IMR-90 (cell line): ENCODE measurements at regions not wholly inside any gene's neighbourhood (a gene's known extent, or its start where the extent isn't known, plus 50 kb on each side); places are given as distances from the start of the nearest gene placed in this dataset.

Experiments used
- ATAC-seq: fragments of 200-7000 bp; cut with Tn5 transposase; 2 replicates; pipeline ENCODE4 v1.9.1; 2020; ENCODE audit warnings: low read depth, mild to moderate bottlenecking, moderate library complexity
- BruUV-seq: library from RNA; stranded (reverse); fragments of 400-500 nt; replicated peaks from 2 replicates; lab custom pipeline; 2021; lab: Mats Ljungman, UMichigan
- CTCF ChIA-PET: fragments of 300-600 bp; formaldehyde crosslinking; extraction: SDS; loops from one replicate; lab custom pipeline; 2021; ENCODE audit warnings: antibody characterized with exemption; lab: Yijun Ruan, JAX
- POLR2A ChIA-PET: fragments of 300-600 bp; sonication (Branson Sonifier 250); formaldehyde crosslinking; loops from one replicate; lab custom pipeline; 2022; ENCODE audit warnings: antibody characterized with exemption; ENCODE audit not compliant: unreplicated experiment; lab: Charles Lee
- DNase-seq: peaks from one replicate; pipeline ENCODE4 v3.0.0; 2013
- H2AFZ ChIP-seq: replicated peaks from 2 replicates; pipeline ENCODE3; 2013; ENCODE audit warnings: low read length, mild to moderate bottlenecking; ENCODE audit not compliant: poor library complexity
- H2AK5ac ChIP-seq: 2 replicates; pipeline ENCODE4 v1.6.1; 2013; ENCODE audit warnings: low read depth, low read length, inconsistent platforms
- H2AK9ac ChIP-seq: replicated peaks from 2 replicates; pipeline ENCODE3; 2013; ENCODE audit warnings: mild to moderate bottlenecking, low read depth, low read length, moderate library complexity; ENCODE audit not compliant: poor library complexity
- H2BK120ac ChIP-seq: 2 replicates; pipeline ENCODE4 v1.6.1; 2013; ENCODE audit warnings: low read depth, low read length, inconsistent platforms
- H2BK15ac ChIP-seq: 3 replicates; pipeline ENCODE4 v1.6.1; 2013; ENCODE audit warnings: low read depth, low read length, inconsistent platforms
- H2BK20ac ChIP-seq: 2 replicates; pipeline ENCODE4 v1.6.1; 2013; ENCODE audit warnings: low read depth, mild to moderate bottlenecking, inconsistent platforms, low read length, moderate library complexity
- H2BK5ac ChIP-seq: 2 replicates; pipeline ENCODE4 v1.6.1; 2013; ENCODE audit warnings: mild to moderate bottlenecking, low read depth, low read length, inconsistent platforms; ENCODE audit not compliant: poor library complexity, severe bottlenecking
- H3K14ac ChIP-seq: replicated peaks from 2 replicates; pipeline ENCODE4 v1.6.1; 2013; ENCODE audit warnings: low read depth, low read length, inconsistent platforms
- H3K18ac ChIP-seq: 2 replicates; pipeline ENCODE4 v1.6.1; 2013; ENCODE audit warnings: low read depth, low read length, control low read depth
- H3K23ac ChIP-seq: 2 replicates; pipeline ENCODE4 v1.6.1; 2013; ENCODE audit warnings: low read depth, low read length, inconsistent platforms
- H3K27ac ChIP-seq: 2 replicates; pipeline ENCODE4 v1.5.1; 2013; ENCODE audit warnings: mild to moderate bottlenecking, control low read depth, low read length; ENCODE audit not compliant: insufficient read depth
- H3K27me3 ChIP-seq: 2 replicates; pipeline ENCODE4 v1.6.1; 2013; ENCODE audit warnings: low read length; ENCODE audit not compliant: control insufficient read depth, insufficient read depth
- H3K36me3 ChIP-seq: 2 replicates; pipeline ENCODE4 v1.6.1; 2013; ENCODE audit warnings: low read length, mixed read lengths; ENCODE audit not compliant: control insufficient read depth, insufficient read depth
- H3K4ac ChIP-seq: 2 replicates; pipeline ENCODE4 v1.6.1; 2013; ENCODE audit warnings: low read depth, low read length, inconsistent platforms
- H3K4me1 ChIP-seq: 2 replicates; pipeline ENCODE4 v1.6.1; 2013; ENCODE audit warnings: low read length, mixed read lengths; ENCODE audit not compliant: control insufficient read depth, insufficient read depth
- H3K4me2 ChIP-seq: 2 replicates; pipeline ENCODE4 v1.6.1; 2013; ENCODE audit warnings: low read depth, mild to moderate bottlenecking, control low read depth, low read length, moderate library complexity
- H3K4me3 ChIP-seq: 2 replicates; pipeline ENCODE4 v1.5.1; 2013; ENCODE audit warnings: low read depth, mild to moderate bottlenecking, control low read depth, low read length, moderate library complexity; ENCODE audit not compliant: insufficient read depth
- H3K56ac ChIP-seq: 2 replicates; pipeline ENCODE4 v1.6.1; 2013; ENCODE audit warnings: low read length, inconsistent platforms; ENCODE audit not compliant: insufficient read depth; ENCODE audit errors: extremely low read depth
- H3K79me1 ChIP-seq, 2 experiments: 2 replicates each; pipeline ENCODE4 v1.6.1; 2013; ENCODE audit warnings: low read length in 2 of 2, inconsistent platforms in 1 of 2, low read depth in 1 of 2
- H3K9ac ChIP-seq: 2 replicates; pipeline ENCODE4 v1.6.1; 2013; ENCODE audit warnings: low read depth, low read length, control low read depth
- H3K9me1 ChIP-seq: 2 replicates; pipeline ENCODE4 v1.6.1; 2013; ENCODE audit warnings: low read length, inconsistent platforms; ENCODE audit not compliant: insufficient read depth
- H3K9me3 ChIP-seq: 2 replicates; pipeline ENCODE4 v1.6.1; 2013; ENCODE audit warnings: low read length; ENCODE audit not compliant: control insufficient read depth, insufficient read depth
- H4K20me1 ChIP-seq: 2 replicates; pipeline ENCODE4 v1.6.1; 2013; ENCODE audit warnings: low read length, inconsistent platforms; ENCODE audit not compliant: insufficient read depth
- H4K5ac ChIP-seq: 2 replicates; pipeline ENCODE4 v1.6.1; 2013; ENCODE audit warnings: mild to moderate bottlenecking, low read depth, low read length, control low read depth
- H4K8ac ChIP-seq, 2 experiments: 2 replicates each; pipeline ENCODE4 v1.6.1; 2013; ENCODE audit warnings: low read depth in 2 of 2, low read length in 2 of 2, control low read depth in 1 of 2, inconsistent platforms in 1 of 2
- H4K91ac ChIP-seq: 2 replicates; pipeline ENCODE4 v1.6.1; 2013; ENCODE audit warnings: low read depth, low read length, inconsistent platforms; ENCODE audit not compliant: insufficient read depth
- BHLHE40 ChIP-seq: fragments of 150-350 bp; IDR thresholded peaks from 2 replicates; pipeline ENCODE4 v1.6.1; 2016; ENCODE audit warnings: mild to moderate bottlenecking, low read depth, low read length
- CEBPB ChIP-seq: IDR thresholded peaks from 2 replicates; pipeline ENCODE4 v1.6.1; 2012; ENCODE audit warnings: low read depth, low read length, improper control_type of control experiment
- CHD1 ChIP-seq: IDR thresholded peaks from 2 replicates; pipeline ENCODE4 v1.6.1; 2012; ENCODE audit warnings: low read depth, low read length, improper control_type of control experiment
- CTCF ChIP-seq: conservative IDR thresholded peaks from 2 replicates; pipeline ENCODE4 v1.5.1; 2012; ENCODE audit warnings: mild to moderate bottlenecking, low read depth, low read length, improper control_type of control experiment
- FOS ChIP-seq: fragments of 150-350 bp; IDR thresholded peaks from 2 replicates; pipeline ENCODE4 v1.6.1; 2016; ENCODE audit warnings: low read depth, low read length
- MAFK ChIP-seq: IDR thresholded peaks from 2 replicates; pipeline ENCODE4 v1.6.1; 2012; ENCODE audit warnings: low read depth, low read length, improper control_type of control experiment
- MAZ ChIP-seq: IDR thresholded peaks from 2 replicates; pipeline ENCODE4 v1.6.1; 2012; ENCODE audit warnings: low read depth, mild to moderate bottlenecking, low read length, improper control_type of control experiment, moderate library complexity, borderline replicate concordance
- MXI1 ChIP-seq: IDR thresholded peaks from 2 replicates; pipeline ENCODE4 v1.6.1; 2012; ENCODE audit warnings: low read depth, mild to moderate bottlenecking, low read length, moderate library complexity, borderline replicate concordance
- NFE2L2 ChIP-seq: fragments of 150-350 bp; IDR thresholded peaks from 2 replicates; pipeline ENCODE4 v1.6.1; 2016; ENCODE audit warnings: low read depth, mild to moderate bottlenecking, low read length
- POLR2A ChIP-seq: IDR thresholded peaks from 2 replicates; pipeline ENCODE4 v1.6.1; 2012; ENCODE audit warnings: mild to moderate bottlenecking, low read depth, low read length
- RAD21 ChIP-seq: IDR thresholded peaks from 2 replicates; pipeline ENCODE4 v1.6.1; 2012; ENCODE audit warnings: low read length, improper control_type of control experiment
- RCOR1 ChIP-seq: IDR thresholded peaks from 2 replicates; pipeline ENCODE4 v1.6.1; 2012; ENCODE audit warnings: mild to moderate bottlenecking, low read length, improper control_type of control experiment; ENCODE audit not compliant: insufficient replicate concordance
- RFX5 ChIP-seq: IDR thresholded peaks from 2 replicates; pipeline ENCODE4 v1.8.0; 2012; ENCODE audit warnings: low read depth, mild to moderate bottlenecking, low read length, moderate library complexity
- SMC3 ChIP-seq: fragments of 150-350 bp; IDR thresholded peaks from 2 replicates; pipeline ENCODE4 v1.6.1; 2016; ENCODE audit warnings: low read depth, mild to moderate bottlenecking, antibody characterized with exemption, low read length, moderate library complexity
- USF2 ChIP-seq: fragments of 150-350 bp; IDR thresholded peaks from 2 replicates; pipeline ENCODE4 v1.6.1; 2017; ENCODE audit warnings: mild to moderate bottlenecking, antibody characterized with exemption, low read length, low read depth
- dilution Hi-C: fragments of 300-500 bp; cut with HindIII; formaldehyde crosslinking; loops from one replicate; pipeline ENCODE4 v1.14.3; 2018; ENCODE audit warnings: low sequenced_read_pairs; ENCODE audit not compliant: unreplicated experiment
- in situ Hi-C: fragments of 300-500 bp; cut with MboI; formaldehyde crosslinking; loops from 3 replicates; pipeline ENCODE4 v1.14.3; 2019; ENCODE audit warnings: low sequenced_read_pairs, inconsistent platforms, mixed read lengths
- intact Hi-C: fragments of 100-400 bp; cut with micrococcal nuclease; formaldehyde crosslinking; loops from 2 replicates; pipeline ENCODE4 v1.10.0; 2022

GRCh38 chr2:53051157-53051556 is 716.4 kb upstream of the CHAC2 start:
- H3K9me1 ChIP-seq: no peaks in the 10 kb centered on the region
- no peak overlapping the region for H2BK5ac ChIP-seq
- no peak overlapping the region for H4K5ac ChIP-seq
- ATAC-seq: no peak
- no peaks in the 10 kb centered on the region for H3K9me3 ChIP-seq
- dilution Hi-C loops (no loop called here), intact Hi-C loops (no loop called here), in situ Hi-C loops (no loop called here)
- H2AFZ ChIP-seq: no peak overlapping the region
- DNase-seq: no peak
- no peak overlapping the region for H3K14ac ChIP-seq
- H2BK15ac ChIP-seq: no peak overlapping the region
- no peak overlapping the region for H4K91ac ChIP-seq
- no peaks in the 10 kb centered on the region for H3K36me3 ChIP-seq
- no peak overlapping the region for H3K27ac ChIP-seq
- no peak overlapping the region for H3K56ac ChIP-seq
- H3K27me3 ChIP-seq: no peaks in the 10 kb centered on the region
- H4K8ac ChIP-seq: no peak overlapping the region
- no peaks in the 10 kb centered on the region for H4K20me1 ChIP-seq
- H3K4me3 ChIP-seq: no peak overlapping the region
- no peaks in the 10 kb centered on the region for H3K79me1 ChIP-seq
- no TSS peak for BruUV-seq
- no peak overlapping the region for H3K9ac ChIP-seq
- ChIA-PET POLR2A (no interaction called here), CTCF (no interaction called here)
- H2AK5ac ChIP-seq: no peak overlapping the region
- H3K4ac ChIP-seq: no peak overlapping the region
- no peak overlapping the region for H2BK20ac ChIP-seq
- no peak overlapping the region for H2AK9ac ChIP-seq
- H3K4me1 ChIP-seq: no peaks in the 10 kb centered on the region
- TF ChIP-seq USF2 (no peak), POLR2A (no peak), CTCF (no peak), CEBPB (no peak), RCOR1 (no peak), SMC3 (no peak), RAD21 (no peak), RFX5 (no peak), CHD1 (no peak), MAFK (no peak), FOS (no peak), MAZ (no peak), MXI1 (no peak), BHLHE40 (no peak), NFE2L2 (no peak)
- H3K23ac ChIP-seq: no peak overlapping the region
- no peak overlapping the region for H3K4me2 ChIP-seq
- H2BK120ac ChIP-seq: no peak overlapping the region
- H3K18ac ChIP-seq: no peak overlapping the region
